ENCODE measurements at regions not wholly inside any gene's neighbourhood (a gene's known extent, or its start where the extent isn't known, plus 50 kb on each side); places are given as distances from the start of the nearest gene placed in this dataset.

GRCh38 chr1:30280572-30280971, 442.8 kb downstream of the MATN1 start:
- FAIRE-seq (no peak), ATAC-seq (no peak)

DNA sequence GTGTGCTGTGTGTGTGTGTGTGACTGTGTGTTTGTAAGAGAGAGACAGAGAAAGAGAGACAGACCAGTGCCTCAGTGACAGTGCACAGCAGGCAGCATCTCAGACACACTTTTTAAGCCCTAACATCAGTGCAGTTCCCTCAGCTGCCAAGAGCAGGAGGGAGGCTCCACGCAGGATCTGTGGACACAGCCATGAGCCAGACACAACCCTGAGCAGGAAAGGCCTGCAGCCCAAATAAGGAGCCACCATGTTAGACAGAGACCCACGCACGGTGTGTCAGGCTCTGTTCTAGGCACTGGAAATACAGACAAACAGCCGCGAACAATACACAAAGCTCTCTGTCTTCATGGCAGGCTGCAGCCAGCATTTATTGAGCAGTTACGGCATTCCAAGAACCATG, 445.5 kb downstream of the MATN1 start:
- in situ Hi-C loops (cut with HindIII; ENCODE audit: extremely low pct_ligation_motif_present, low pct_unique_long_range_greater_than_20kb), result no loop called here
- no peak for FAIRE-seq
- Histone ChIP-seq H3K27ac (ENCODE audit: extremely low read length, insufficient read depth, low read length) (no peak overlapping the region), H3K4me2 (ENCODE audit: low read depth, low read length) (no peak overlapping the region), H3K4me1 (ENCODE audit: insufficient read depth, low read length) (no peaks in the 10 kb centered on the region), H2AFZ (ENCODE audit: low read length) (no peak overlapping the region), H4K20me1 (ENCODE audit: insufficient read depth, low read length) (no peaks in the 10 kb centered on the region), H3K9ac (ENCODE audit: insufficient read depth, low read depth, low read length) (no peak overlapping the region), H3K27me3 (ENCODE audit: control insufficient read depth in 1 of 2, insufficient read depth in 2 of 2, low read length in 2 of 2) (peaks cover 0 to 3% of the 10 kb centered on the region in 2 experiments; a peak in 1 of 5 replicates), H3K4me3 (replicated peaks in 1 of 3; ENCODE audit: insufficient read depth in 1 of 3, low read depth in 2 of 3, low read length in 3 of 3) (no peak overlapping the region), H3K79me2 (ENCODE audit: insufficient read depth, low read length) (no peaks in the 10 kb centered on the region), H3K36me3 (replicated peaks in 1 of 2; ENCODE audit: control insufficient read depth in 1 of 2, insufficient read depth in 2 of 2, low read length in 2 of 2) (no peaks in the 10 kb centered on the region), H3K9me3 (ENCODE audit: low read length) (no peaks in the 10 kb centered on the region)
- no TSS peak for BruUV-seq (replicated peaks)
- no peak for ATAC-seq
- intact Hi-C loops (cut with micrococcal nuclease; ENCODE audit: unreplicated experiment), result no loop called here
- no peak for DNase-seq (ENCODE audit: low spot score)
- POLR2A ChIA-PET, result no interaction called here
- CTCF ChIA-PET (ENCODE audit: low intra/inter-chr PET ratio, low total read pairs), result no interaction called here
- 50% methylated on average over 1 of the region's 6 CpGs for WGBS (ENCODE audit: low lambda C conversion rate)
- TF ChIP-seq GPN1 (CRISPR knock-in tag; IDR thresholded peaks at IDR 0.05; ENCODE audit: borderline replicate concordance) (no peak), RORA (CRISPR knock-in tag; IDR thresholded peaks at IDR 0.05) (no peak), ZBTB34 (CRISPR knock-in tag; IDR thresholded peaks at IDR 0.05) (no peak), TEF (CRISPR knock-in tag; IDR thresholded peaks at IDR 0.05) (no peak), ZNF441 (CRISPR knock-in tag; IDR thresholded peaks at IDR 0.05; ENCODE audit: borderline replicate concordance) (no peak), ZFP37 (CRISPR knock-in tag; IDR thresholded peaks at IDR 0.05; ENCODE audit: borderline replicate concordance) (no peak), ZNF207 (IDR thresholded peaks at IDR 0.05; ENCODE audit: borderline replicate concordance) (no peak), EP300 (IDR thresholded peaks at IDR 0.05; ENCODE audit: low read depth in 2 of 2, low read length in 2 of 2) (no peak), EP300 (CRISPR knock-in tag; IDR thresholded peaks at IDR 0.05; ENCODE audit: borderline replicate concordance) (no peak)

More at GRCh38 chr1:30280572-30280971, 442.8 kb downstream of the MATN1 start:
- Histone ChIP-seq H3K36me3 (replicated peaks in 1 of 2; ENCODE audit: control insufficient read depth in 1 of 2, insufficient read depth in 2 of 2, low read length in 2 of 2) (no peaks in the 10 kb centered on the region), H3K9ac (ENCODE audit: insufficient read depth, low read depth, low read length) (no peak overlapping the region), H3K27ac (ENCODE audit: extremely low read length, insufficient read depth, low read length) (no peak overlapping the region), H3K79me2 (ENCODE audit: insufficient read depth, low read length) (no peaks in the 10 kb centered on the region), H3K4me2 (ENCODE audit: low read depth, low read length) (no peak overlapping the region), H3K9me3 (ENCODE audit: low read length) (no peaks in the 10 kb centered on the region), H3K4me3 (replicated peaks in 1 of 3; ENCODE audit: insufficient read depth in 1 of 3, low read depth in 2 of 3, low read length in 3 of 3) (no peak overlapping the region), H3K4me1 (ENCODE audit: insufficient read depth, low read length) (no peaks in the 10 kb centered on the region), H4K20me1 (ENCODE audit: insufficient read depth, low read length) (no peaks in the 10 kb centered on the region), H2AFZ (ENCODE audit: low read length) (no peak overlapping the region), H3K27me3 (ENCODE audit: control insufficient read depth in 1 of 2, insufficient read depth in 2 of 2, low read length in 2 of 2) (peaks cover 0 to 3% of the 10 kb centered on the region in 2 experiments; a peak in 1 of 5 replicates)
- intact Hi-C loops (cut with micrococcal nuclease; ENCODE audit: unreplicated experiment) (no loop called here), in situ Hi-C loops (cut with HindIII; ENCODE audit: extremely low pct_ligation_motif_present, low pct_unique_long_range_greater_than_20kb) (no loop called here)
- BruUV-seq (replicated peaks), result no TSS peak
- POLR2A ChIA-PET, result no interaction called here
- peak; percentile 49; the same call in 1 of the 2 replicates for TF ChIP-seq CEBPB (IDR thresholded peaks at IDR 0.05; ENCODE audit: borderline replicate concordance, low read depth, low read length)
- TF ChIP-seq ZBTB39 (CRISPR knock-in tag; IDR thresholded peaks at IDR 0.05), result no peak
- TF ChIP-seq XBP1 (CRISPR knock-in tag; IDR thresholded peaks at IDR 0.05), result no peak
- no peak for TF ChIP-seq ZNF138 (CRISPR knock-in tag; IDR thresholded peaks at IDR 0.05; ENCODE audit: low read depth)
- DNase-seq (ENCODE audit: low spot score), result no peak
- CTCF ChIA-PET (ENCODE audit: low intra/inter-chr PET ratio, low total read pairs), result no interaction called here
- whole genome bisulfite sequencing (ENCODE audit: low lambda C conversion rate), result 64% methylated on average over 2 of the region's 2 CpGs
